IMR-90 (cell line): ENCODE measurements at regions not wholly inside any gene's neighbourhood (a gene's known extent, or its start where the extent isn't known, plus 50 kb on each side); places are given as distances from the start of the nearest gene placed in this dataset.
"Not testable (repeated sequence)": the region's sequence is repeated elsewhere in the genome, so short reads cannot be mapped to it uniquely, and the experiment has no call there.

ENCODE experiments used
- ATAC-seq: fragments of 200-7000 bp; cut with Tn5 transposase; 2 replicates; pipeline ENCODE4 v1.9.1; 2020; ENCODE audit warnings: low read depth, mild to moderate bottlenecking, moderate library complexity
- BruUV-seq: library from RNA; stranded (reverse); fragments of 400-500 nt; replicated peaks from 2 replicates; lab custom pipeline; 2021; lab: Mats Ljungman, UMichigan
- CTCF ChIA-PET: fragments of 300-600 bp; formaldehyde crosslinking; extraction: SDS; loops from one replicate; lab custom pipeline; 2021; ENCODE audit warnings: antibody characterized with exemption; lab: Yijun Ruan, JAX
- POLR2A ChIA-PET: fragments of 300-600 bp; sonication (Branson Sonifier 250); formaldehyde crosslinking; loops from one replicate; lab custom pipeline; 2022; ENCODE audit warnings: antibody characterized with exemption; ENCODE audit not compliant: unreplicated experiment; lab: Charles Lee
- DNase-seq: peaks from one replicate; pipeline ENCODE4 v3.0.0; 2013
- H2AFZ ChIP-seq: replicated peaks from 2 replicates; pipeline ENCODE3; 2013; ENCODE audit warnings: low read length, mild to moderate bottlenecking; ENCODE audit not compliant: poor library complexity
- H2AK5ac ChIP-seq: 2 replicates; pipeline ENCODE4 v1.6.1; 2013; ENCODE audit warnings: low read depth, low read length, inconsistent platforms
- H2AK9ac ChIP-seq: replicated peaks from 2 replicates; pipeline ENCODE3; 2013; ENCODE audit warnings: mild to moderate bottlenecking, low read depth, low read length, moderate library complexity; ENCODE audit not compliant: poor library complexity
- H2BK120ac ChIP-seq: 2 replicates; pipeline ENCODE4 v1.6.1; 2013; ENCODE audit warnings: low read depth, low read length, inconsistent platforms
- H2BK15ac ChIP-seq: 3 replicates; pipeline ENCODE4 v1.6.1; 2013; ENCODE audit warnings: low read depth, low read length, inconsistent platforms
- H2BK20ac ChIP-seq: 2 replicates; pipeline ENCODE4 v1.6.1; 2013; ENCODE audit warnings: low read depth, mild to moderate bottlenecking, inconsistent platforms, low read length, moderate library complexity
- H2BK5ac ChIP-seq: 2 replicates; pipeline ENCODE4 v1.6.1; 2013; ENCODE audit warnings: mild to moderate bottlenecking, low read depth, low read length, inconsistent platforms; ENCODE audit not compliant: poor library complexity, severe bottlenecking
- H3K14ac ChIP-seq: replicated peaks from 2 replicates; pipeline ENCODE4 v1.6.1; 2013; ENCODE audit warnings: low read depth, low read length, inconsistent platforms
- H3K18ac ChIP-seq: 2 replicates; pipeline ENCODE4 v1.6.1; 2013; ENCODE audit warnings: low read depth, low read length, control low read depth
- H3K23ac ChIP-seq: 2 replicates; pipeline ENCODE4 v1.6.1; 2013; ENCODE audit warnings: low read depth, low read length, inconsistent platforms
- H3K27ac ChIP-seq: 2 replicates; pipeline ENCODE4 v1.5.1; 2013; ENCODE audit warnings: mild to moderate bottlenecking, control low read depth, low read length; ENCODE audit not compliant: insufficient read depth
- H3K27me3 ChIP-seq: 2 replicates; pipeline ENCODE4 v1.6.1; 2013; ENCODE audit warnings: low read length; ENCODE audit not compliant: control insufficient read depth, insufficient read depth
- H3K36me3 ChIP-seq: 2 replicates; pipeline ENCODE4 v1.6.1; 2013; ENCODE audit warnings: low read length, mixed read lengths; ENCODE audit not compliant: control insufficient read depth, insufficient read depth
- H3K4ac ChIP-seq: 2 replicates; pipeline ENCODE4 v1.6.1; 2013; ENCODE audit warnings: low read depth, low read length, inconsistent platforms
- H3K4me1 ChIP-seq: 2 replicates; pipeline ENCODE4 v1.6.1; 2013; ENCODE audit warnings: low read length, mixed read lengths; ENCODE audit not compliant: control insufficient read depth, insufficient read depth
- H3K4me2 ChIP-seq: 2 replicates; pipeline ENCODE4 v1.6.1; 2013; ENCODE audit warnings: low read depth, mild to moderate bottlenecking, control low read depth, low read length, moderate library complexity
- H3K4me3 ChIP-seq: 2 replicates; pipeline ENCODE4 v1.5.1; 2013; ENCODE audit warnings: low read depth, mild to moderate bottlenecking, control low read depth, low read length, moderate library complexity; ENCODE audit not compliant: insufficient read depth
- H3K56ac ChIP-seq: 2 replicates; pipeline ENCODE4 v1.6.1; 2013; ENCODE audit warnings: low read length, inconsistent platforms; ENCODE audit not compliant: insufficient read depth; ENCODE audit errors: extremely low read depth
- H3K79me1 ChIP-seq, 2 experiments: 2 replicates each; pipeline ENCODE4 v1.6.1; 2013; ENCODE audit warnings: low read length in 2 of 2, inconsistent platforms in 1 of 2, low read depth in 1 of 2
- H3K9ac ChIP-seq: 2 replicates; pipeline ENCODE4 v1.6.1; 2013; ENCODE audit warnings: low read depth, low read length, control low read depth
- H3K9me1 ChIP-seq: 2 replicates; pipeline ENCODE4 v1.6.1; 2013; ENCODE audit warnings: low read length, inconsistent platforms; ENCODE audit not compliant: insufficient read depth
- H3K9me3 ChIP-seq: 2 replicates; pipeline ENCODE4 v1.6.1; 2013; ENCODE audit warnings: low read length; ENCODE audit not compliant: control insufficient read depth, insufficient read depth
- H4K20me1 ChIP-seq: 2 replicates; pipeline ENCODE4 v1.6.1; 2013; ENCODE audit warnings: low read length, inconsistent platforms; ENCODE audit not compliant: insufficient read depth
- H4K5ac ChIP-seq: 2 replicates; pipeline ENCODE4 v1.6.1; 2013; ENCODE audit warnings: mild to moderate bottlenecking, low read depth, low read length, control low read depth
- H4K8ac ChIP-seq, 2 experiments: 2 replicates each; pipeline ENCODE4 v1.6.1; 2013; ENCODE audit warnings: low read depth in 2 of 2, low read length in 2 of 2, control low read depth in 1 of 2, inconsistent platforms in 1 of 2
- H4K91ac ChIP-seq: 2 replicates; pipeline ENCODE4 v1.6.1; 2013; ENCODE audit warnings: low read depth, low read length, inconsistent platforms; ENCODE audit not compliant: insufficient read depth
- WGBS, 2 experiments: methylation state at CpG; one replicate each; pipeline versions ENCODE4 v1.1.5 to v1.1.7; 2013; ENCODE audit warnings: missing lambda C conversion rate in 2 of 2; ENCODE audit not compliant: insufficient read length in 1 of 2; ENCODE audit errors: extremely low coverage in 2 of 2; 5-methylcytosine and 5-hydroxymethylcytosine counted together
- dilution Hi-C: fragments of 300-500 bp; cut with HindIII; formaldehyde crosslinking; loops from one replicate; pipeline ENCODE4 v1.14.3; 2018; ENCODE audit warnings: low sequenced_read_pairs; ENCODE audit not compliant: unreplicated experiment
- in situ Hi-C: fragments of 300-500 bp; cut with MboI; formaldehyde crosslinking; loops from 3 replicates; pipeline ENCODE4 v1.14.3; 2019; ENCODE audit warnings: low sequenced_read_pairs, inconsistent platforms, mixed read lengths
- intact Hi-C: fragments of 100-400 bp; cut with micrococcal nuclease; formaldehyde crosslinking; loops from 2 replicates; pipeline ENCODE4 v1.10.0; 2022

- ATAC-seq, H3K27me3 ChIP-seq, H2AFZ ChIP-seq, H3K4me3 ChIP-seq, BruUV-seq, intact Hi-C loops, H4K8ac ChIP-seq, H2BK20ac ChIP-seq, H4K20me1 ChIP-seq, H2BK120ac ChIP-seq, H3K27ac ChIP-seq, H3K23ac ChIP-seq, H3K4me1 ChIP-seq, H3K9ac ChIP-seq, H3K9me3 ChIP-seq, H2BK5ac ChIP-seq, in situ Hi-C loops, H2AK5ac ChIP-seq, H3K18ac ChIP-seq, H2BK15ac ChIP-seq, H2AK9ac ChIP-seq, H4K5ac ChIP-seq, H3K56ac ChIP-seq, H3K79me1 ChIP-seq, H4K91ac ChIP-seq, H3K14ac ChIP-seq, H3K4me2 ChIP-seq, POLR2A ChIA-PET, H3K9me1 ChIP-seq, dilution Hi-C loops, H3K36me3 ChIP-seq, H3K4ac ChIP-seq, DNase-seq: not testable (repeated sequence)
- CTCF ChIA-PET = interaction anchor here (0.7 kb wide), 2 partner anchors 13 to 44 kb away, joined by 3 to 6 read pairs; no protein-coding TSS in a partner anchor
- no CpG with 5 or more reads among the region's 5 CpGs for WGBS, 2 experiments
Measured at GRCh38 chr12:74016324-74016723, 521.3 kb upstream of the ATXN7L3B start.
